ENCODE measurements at regions not wholly inside any gene's neighbourhood (a gene's known extent, or its start where the extent isn't known, plus 50 kb on each side); places are given as distances from the start of the nearest gene placed in this dataset.
"Not testable (repeated sequence)": the region's sequence is repeated elsewhere in the genome, so short reads cannot be mapped to it uniquely, and the experiment has no call there.

GRCh38 chr2:160550048-160550447 lies 56.4 kb upstream of the RBMS1 start:
- no peak for DNase-seq

GRCh38 chr2:160551259-160551658 lies 57.7 kb upstream of the RBMS1 start:
- DNase-seq: no peak

- DNase-seq: no peak
Observed at GRCh38 chr2:160555420-160556071, 61.9 kb upstream of the RBMS1 start.

GRCh38 chr2:160557903-160558302 lies 64.3 kb upstream of the RBMS1 start:
- no peak for DNase-seq

GRCh38 chr2:160558531-160558930 lies 64.9 kb upstream of the RBMS1 start:
- no peak for DNase-seq

GRCh38 chr2:160561551-160562295 lies 68.1 kb upstream of the RBMS1 start:
- DNase-seq: no peak

GRCh38 chr2:160562730-160563129 lies 69.1 kb upstream of the RBMS1 start:
- DNase-seq: no peak

- DNase-seq: no peak
Observed at GRCh38 chr2:160564591-160564990, 71.0 kb upstream of the RBMS1 start.

- DNase-seq: no peak
Observed at GRCh38 chr2:160565099-160565845, 71.7 kb upstream of the RBMS1 start.

- DNase-seq: no peak
Observed at GRCh38 chr2:160566717-160567116, 73.1 kb upstream of the RBMS1 start.

GRCh38 chr2:160568856-160569255 lies 75.2 kb upstream of the RBMS1 start:
- no peak for DNase-seq

- no peak for DNase-seq
Observed at GRCh38 chr2:160570376-160570775, 76.8 kb upstream of the RBMS1 start.

- DNase-seq: no peak
Observed at GRCh38 chr2:160574468-160575140, 81.0 kb upstream of the RBMS1 start.

- DNase-seq: no peak
Observed at GRCh38 chr2:160575368-160575767, 81.8 kb upstream of the RBMS1 start.

GRCh38 chr2:160576054-160576499 lies 82.5 kb upstream of the RBMS1 start:
- no peak for DNase-seq

GRCh38 chr2:160577081-160577480 lies 83.5 kb upstream of the RBMS1 start:
- DNase-seq: not testable (repeated sequence)

- DNase-seq: no peak
Observed at GRCh38 chr2:160581035-160581434, 87.4 kb upstream of the RBMS1 start.

- no peak for DNase-seq
Observed at GRCh38 chr2:160581448-160581847, 87.8 kb upstream of the RBMS1 start.

- no peak for DNase-seq
Observed at GRCh38 chr2:160582081-160582480, 88.5 kb upstream of the RBMS1 start.

- DNase-seq: no peak
Observed at GRCh38 chr2:160582490-160583145, 89.0 kb upstream of the RBMS1 start.

GRCh38 chr2:160583146-160583535 lies 89.5 kb upstream of the RBMS1 start:
- DNase-seq: no peak

GRCh38 chr2:160583813-160584537 lies 90.4 kb upstream of the RBMS1 start:
- no peak for DNase-seq
